ENCODE measurements at regions not wholly inside any gene's neighbourhood (a gene's known extent, or its start where the extent isn't known, plus 50 kb on each side); places are given as distances from the start of the nearest gene placed in this dataset.
"Not testable (repeated sequence)": the region's sequence is repeated elsewhere in the genome, so short reads cannot be mapped to it uniquely, and the experiment has no call there.

DNA sequence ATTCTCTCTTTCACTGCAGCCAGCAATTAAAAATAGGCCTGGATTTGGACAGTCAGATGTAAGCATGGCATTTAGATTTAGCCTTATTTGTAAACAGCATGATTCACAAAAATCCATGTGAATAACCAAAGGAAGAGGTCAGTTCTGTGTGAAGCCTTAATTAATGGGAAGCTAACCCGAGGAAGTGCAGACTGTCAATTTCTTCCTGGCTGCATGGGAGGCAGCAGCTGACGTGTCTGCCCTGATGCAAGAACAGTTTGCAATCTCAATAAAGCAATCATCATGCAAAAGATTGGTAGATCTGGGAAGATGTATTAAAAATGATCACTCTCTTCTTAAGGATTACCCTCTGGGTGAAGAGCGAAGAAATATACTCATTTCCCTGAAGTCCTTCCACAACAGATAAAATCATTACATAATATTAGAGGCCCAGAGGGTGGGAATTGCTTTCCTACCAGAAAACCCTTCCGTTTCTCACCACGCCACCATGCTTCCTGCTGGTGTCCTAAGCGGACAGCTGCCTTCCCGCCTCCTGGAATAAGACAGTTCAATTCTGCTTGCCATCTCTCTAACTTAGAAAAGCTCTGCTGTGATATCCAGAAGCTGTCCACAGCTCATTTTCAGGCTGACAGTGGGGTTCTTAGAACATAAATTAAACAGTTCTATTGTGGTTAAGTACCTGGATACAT lies 526.7 kb upstream of the NRP1 start:
- no peak for DNase-seq (ENCODE audit: low read depth)

DNA sequence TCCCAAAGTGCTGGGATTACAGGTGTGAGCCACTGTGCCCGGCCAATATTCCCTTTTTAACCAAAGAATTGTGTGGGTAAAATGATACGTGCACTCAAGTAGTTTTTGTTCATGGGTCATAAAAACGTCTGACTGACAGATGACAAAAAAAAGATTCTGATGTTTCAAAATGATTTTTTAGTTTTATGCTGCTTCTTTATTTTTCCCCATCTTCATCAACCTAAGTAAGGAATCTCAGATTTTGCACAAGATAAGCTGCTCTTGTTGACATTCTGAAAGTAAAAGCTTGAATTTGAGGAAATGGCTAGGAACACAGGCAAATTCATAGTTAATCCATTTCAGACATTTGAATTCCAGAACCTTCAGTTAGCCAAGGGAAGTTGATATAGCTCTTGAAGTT lies 526.1 kb upstream of the NRP1 start:
- no peak for DNase-seq (ENCODE audit: low read depth)

DNA sequence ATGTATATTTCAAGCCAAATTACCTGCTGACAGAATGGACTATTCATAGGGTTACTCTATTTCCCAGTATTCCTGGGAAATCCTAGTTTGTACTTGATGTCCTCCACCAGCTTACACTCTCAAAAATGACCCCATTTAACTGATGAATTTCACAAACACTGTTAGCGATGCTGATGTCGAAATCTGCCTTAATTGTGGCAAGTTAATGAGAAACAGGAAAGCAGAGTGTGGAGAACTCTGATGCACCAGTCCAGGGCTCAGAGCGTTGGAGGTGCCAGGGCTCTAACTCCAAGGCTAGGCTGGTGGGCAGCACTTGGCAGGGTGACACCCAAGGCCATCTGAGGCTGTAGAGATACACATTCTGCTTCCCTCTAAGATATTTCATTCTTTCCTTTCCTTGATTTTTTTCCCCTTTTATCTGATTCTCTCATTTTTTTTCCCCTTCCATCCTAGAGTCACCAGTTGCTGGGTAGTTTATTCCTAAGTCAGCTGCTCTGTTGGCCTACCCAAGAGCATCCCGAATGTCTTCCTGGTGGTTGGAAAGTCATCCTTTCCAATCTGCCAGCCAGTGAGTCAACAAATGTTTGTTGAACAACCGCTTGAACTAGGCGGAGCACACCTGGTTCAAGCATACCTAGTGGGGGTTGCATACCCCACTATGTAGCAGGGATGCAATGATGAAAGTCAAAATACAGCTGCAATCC lies 525.0 kb upstream of the NRP1 start:
- no peak for DNase-seq (ENCODE audit: low read depth)

DNA sequence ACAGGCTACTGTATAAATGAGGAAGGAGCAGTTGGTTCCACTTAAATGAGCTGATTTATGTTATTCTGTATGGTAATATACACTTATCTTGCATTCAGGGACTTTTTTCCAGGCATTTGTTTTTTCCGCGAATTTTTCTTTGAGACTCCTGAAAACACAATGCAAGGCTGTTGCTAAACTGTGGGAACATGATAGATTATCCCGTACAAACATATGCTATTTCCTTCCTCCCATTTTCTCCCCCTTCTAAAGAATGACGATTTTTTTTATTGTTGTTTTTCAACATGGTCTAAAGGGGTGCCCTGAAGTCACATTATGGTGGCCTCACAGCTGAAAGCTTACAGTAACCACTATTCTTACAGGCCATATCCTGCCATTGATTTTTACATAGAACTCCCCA lies 523.9 kb upstream of the NRP1 start:
- DNase-seq (ENCODE audit: low read depth), result no peak

DNA sequence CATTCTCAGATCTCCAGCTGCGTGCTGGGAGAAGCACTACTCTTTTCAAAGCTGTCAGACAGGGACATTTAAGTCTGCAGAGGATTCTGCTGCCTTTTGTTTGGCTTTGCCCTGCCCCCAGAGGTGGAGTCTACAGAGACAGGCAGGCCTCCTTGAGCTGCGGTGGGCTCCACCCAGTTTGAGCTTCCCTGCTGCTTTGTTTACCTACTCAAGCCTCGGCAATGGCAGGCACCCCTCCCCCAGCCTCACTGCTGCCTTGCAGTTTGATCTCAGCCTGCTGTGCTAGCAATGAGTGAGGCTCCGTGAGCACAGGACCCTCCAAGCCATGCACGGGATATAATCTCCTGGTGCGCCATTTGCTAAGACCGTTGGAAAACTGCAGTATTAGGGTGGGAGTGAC lies 518.8 kb upstream of the NRP1 start:
- DNase-seq (ENCODE audit: low read depth), result not testable (repeated sequence)

DNA sequence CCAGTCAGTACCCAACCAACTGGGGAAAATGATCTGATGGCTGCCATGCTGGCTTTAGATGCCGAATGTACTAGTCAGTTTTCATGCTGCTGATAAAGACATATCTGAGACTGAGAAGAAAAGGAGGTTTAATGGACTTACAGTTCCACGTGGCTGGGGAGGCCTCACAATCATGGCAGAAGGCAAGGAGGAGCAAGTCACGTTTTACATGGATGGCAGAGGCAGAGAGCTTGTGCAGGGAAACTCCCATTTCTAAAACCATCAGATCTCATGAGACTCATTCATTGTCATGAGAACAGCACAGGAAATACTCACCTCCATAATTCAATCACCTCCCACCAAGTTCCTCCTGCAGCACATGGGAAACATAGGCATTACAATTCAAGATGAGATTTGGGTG lies 508.9 kb upstream of the NRP1 start:
- DNase-seq (ENCODE audit: low read depth), result no peak

DNA sequence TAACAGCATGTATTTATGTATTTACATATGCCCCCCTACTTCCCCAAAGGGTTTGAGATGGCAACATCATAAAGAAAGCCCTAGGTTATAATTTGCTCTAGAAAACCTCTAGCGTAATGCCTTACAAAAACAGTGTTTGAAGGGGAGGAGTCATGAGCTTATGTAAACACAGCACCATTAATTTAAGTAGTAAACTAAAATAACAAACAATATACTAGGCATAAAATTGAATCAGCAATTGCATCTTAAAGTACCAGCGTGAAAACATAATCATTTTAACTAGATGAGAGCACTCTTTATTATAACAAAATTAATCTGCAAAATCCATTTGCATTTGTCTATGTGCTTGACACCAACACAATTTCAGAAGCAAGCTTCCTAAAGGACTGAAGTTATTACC lies 507.2 kb upstream of the NRP1 start:
- no peak for DNase-seq (ENCODE audit: low read depth)

DNA sequence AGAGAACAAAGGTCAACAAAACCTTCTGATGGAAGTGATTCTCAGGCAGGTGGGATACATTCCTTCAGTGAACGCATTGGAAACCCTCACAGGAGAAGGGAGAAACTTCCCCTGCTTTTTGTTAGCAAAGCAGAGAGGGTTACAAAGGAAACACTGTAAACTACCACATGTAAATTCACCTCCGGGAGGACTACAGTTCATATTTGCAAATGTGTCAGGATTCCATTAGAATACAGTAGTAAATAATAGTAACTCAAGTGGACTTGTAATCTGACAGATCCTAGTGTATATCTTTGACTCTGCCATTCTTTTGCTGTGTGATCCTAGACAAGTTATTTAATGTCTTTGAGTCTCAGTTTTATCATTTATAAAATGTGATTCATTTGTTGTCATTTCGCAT lies 504.3 kb upstream of the NRP1 start:
- no peak for DNase-seq (ENCODE audit: low read depth)

DNA sequence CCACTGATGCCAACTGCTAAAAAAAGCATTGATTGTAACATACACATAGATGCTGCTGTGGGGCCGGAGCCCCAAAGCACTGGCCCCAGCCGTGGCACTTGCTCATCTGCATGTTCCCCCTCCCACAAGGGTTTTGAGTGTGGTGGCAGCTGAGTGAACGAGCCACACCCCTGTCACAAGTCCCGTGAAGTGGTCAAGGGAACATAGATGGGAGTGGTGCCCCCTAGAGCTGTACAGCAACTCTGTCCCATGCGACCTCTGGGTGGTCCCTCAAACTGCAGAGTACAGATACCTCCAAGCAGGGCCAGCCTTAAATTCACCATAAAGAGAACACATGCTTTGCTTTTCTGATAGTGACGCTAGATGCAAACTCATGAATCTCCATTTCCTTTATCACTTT lies 503.3 kb upstream of the NRP1 start:
- no peak for DNase-seq (ENCODE audit: low read depth)

DNA sequence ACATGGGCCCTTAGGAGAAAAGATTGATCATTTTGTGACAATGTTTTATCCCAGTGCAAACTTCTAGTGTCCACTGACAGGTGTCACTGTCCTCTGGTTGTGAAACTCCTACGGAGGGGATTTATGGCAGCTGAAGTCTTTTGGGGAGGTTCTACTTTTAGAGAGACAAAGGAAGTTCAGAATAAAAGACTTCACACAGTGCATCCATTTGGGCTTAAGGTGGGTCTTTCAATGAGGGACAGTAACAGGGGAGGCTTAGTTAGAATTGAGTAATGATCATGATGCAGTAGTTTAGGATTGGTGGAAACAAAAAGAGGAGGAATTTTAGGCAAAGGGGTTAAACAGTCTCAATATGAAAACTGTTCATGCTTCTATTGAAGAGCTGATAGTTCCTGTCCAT lies 501.1 kb upstream of the NRP1 start:
- DNase-seq (ENCODE audit: low read depth), result no peak

DNA sequence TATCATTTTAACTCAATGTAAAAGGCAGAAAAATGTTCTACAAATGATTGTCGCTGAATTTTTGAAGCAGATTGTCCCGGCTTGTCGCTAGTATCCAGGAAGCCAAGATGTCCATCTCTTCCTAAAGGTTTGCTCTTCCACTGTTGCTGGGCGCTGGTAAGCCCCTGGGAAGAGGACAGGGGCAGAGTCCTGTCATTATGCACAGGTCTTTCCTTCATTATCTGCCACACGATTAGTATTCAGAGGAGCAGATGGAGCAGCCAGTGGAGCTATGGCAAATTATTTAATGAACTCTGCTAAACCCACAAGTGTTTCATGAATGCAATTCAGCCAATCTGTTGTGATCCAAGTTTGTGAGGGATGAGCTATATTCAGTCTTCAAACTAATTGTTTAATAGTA lies 499.1 kb upstream of the NRP1 start:
- no peak for DNase-seq (ENCODE audit: low read depth)

DNA sequence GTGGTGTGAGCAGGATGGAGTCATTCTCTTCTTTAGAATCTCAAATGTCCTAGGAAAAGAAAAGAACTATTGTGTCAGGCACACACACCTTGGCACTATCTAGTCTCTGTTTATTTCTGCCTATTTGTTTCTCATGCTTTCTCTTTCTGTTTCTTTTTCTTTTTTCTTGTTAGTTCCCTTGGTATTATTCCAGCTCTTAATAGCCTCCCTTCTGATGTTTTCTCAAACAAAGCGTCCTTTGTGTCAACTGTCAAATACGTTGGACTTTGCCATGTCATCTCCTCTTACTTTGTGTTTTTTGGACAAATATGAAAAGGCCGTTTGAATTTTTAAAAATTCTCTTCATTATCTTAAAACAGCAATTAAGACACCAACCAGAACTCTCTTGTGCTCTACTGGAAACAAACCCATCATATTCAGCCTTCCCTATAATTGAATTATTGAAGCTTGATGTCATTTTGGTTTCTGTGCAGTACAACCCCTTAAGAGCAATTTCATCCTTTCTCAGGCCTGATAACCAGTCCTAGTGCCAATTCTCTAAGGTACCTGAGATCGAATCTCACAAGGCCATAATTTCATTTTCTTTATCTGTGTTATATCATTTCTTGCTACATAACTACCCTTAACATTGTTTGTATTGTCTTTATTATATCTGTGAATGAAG lies 497.8 kb upstream of the NRP1 start:
- no peak for DNase-seq (ENCODE audit: low read depth)

DNA sequence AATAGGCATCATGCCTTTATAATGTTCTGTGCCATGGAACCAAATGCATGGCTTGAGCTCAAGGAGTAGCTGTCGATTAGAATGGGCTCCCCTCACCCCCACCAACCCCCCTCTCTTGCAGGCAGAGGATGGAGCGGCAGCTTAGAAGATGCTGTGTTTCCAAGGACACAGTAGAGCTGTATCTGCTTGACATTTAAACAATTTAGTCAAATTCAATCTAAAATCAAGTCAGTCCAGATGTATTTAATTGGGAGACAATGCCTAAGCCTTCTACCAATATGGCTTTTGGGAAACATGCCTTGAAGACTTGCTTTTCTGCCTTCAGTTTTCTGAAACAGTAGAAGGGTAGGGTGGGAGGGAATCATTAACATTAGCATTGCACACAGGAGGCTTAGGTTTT lies 497.1 kb upstream of the NRP1 start:
- no peak for DNase-seq (ENCODE audit: low read depth)

DNA sequence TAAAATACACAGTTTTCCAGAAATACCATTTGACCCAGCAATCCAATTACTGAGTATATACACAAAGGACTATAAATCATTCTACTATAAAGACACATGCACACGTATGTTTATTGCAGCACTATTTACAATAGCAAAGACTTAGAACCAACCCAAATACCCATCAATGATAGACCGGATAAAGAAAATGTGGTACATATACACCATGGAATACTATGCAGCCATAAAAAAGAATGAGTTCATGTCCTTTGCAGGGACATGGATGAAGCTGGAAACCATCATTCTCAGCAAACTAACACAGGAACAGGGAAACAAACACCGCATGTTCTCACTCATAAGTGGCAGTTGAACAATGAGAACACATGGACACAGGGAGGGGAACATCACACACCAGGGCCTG lies 495.4 kb upstream of the NRP1 start:
- not testable (repeated sequence) for DNase-seq (ENCODE audit: low read depth)

DNA sequence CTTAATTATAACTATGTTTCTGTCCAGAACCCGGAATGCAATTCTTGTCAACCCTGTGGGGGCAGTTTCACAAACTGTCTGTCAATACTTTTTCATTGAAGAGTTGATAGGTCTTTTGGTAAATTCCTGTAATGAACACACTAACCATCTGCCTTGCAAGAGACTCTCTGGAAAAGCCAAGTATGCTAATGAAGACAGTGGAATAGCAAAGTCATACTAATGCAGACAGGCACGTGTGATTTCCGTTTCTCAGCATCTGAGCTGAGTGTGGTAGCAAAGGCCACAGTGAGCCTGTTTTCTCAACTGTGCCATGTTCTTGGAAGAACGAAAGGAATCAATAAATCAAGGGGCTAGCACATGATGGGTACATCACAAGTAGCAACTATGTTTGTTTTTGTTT lies 494.1 kb upstream of the NRP1 start:
- DNase-seq (ENCODE audit: low read depth), result no peak

DNA sequence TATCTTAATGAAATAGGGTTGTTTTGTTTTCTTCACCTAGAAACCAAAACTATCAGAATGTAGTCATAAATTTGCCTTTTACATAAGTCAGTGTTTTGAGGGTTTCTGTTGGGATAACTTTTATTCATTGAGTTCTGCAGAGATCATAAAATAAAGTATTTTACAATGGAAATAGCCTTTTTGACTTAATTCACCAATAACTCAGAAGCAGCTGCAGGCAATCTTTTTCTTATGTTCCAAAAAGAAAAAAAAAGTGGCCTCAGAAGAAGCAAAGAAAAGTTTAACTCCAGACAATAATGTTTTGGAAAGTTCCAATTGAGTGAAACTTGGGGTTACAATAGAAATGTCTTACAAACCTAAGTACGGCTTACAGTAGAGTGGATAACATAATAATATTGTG lies 491.7 kb upstream of the NRP1 start:
- DNase-seq (ENCODE audit: low read depth), result no peak

DNA sequence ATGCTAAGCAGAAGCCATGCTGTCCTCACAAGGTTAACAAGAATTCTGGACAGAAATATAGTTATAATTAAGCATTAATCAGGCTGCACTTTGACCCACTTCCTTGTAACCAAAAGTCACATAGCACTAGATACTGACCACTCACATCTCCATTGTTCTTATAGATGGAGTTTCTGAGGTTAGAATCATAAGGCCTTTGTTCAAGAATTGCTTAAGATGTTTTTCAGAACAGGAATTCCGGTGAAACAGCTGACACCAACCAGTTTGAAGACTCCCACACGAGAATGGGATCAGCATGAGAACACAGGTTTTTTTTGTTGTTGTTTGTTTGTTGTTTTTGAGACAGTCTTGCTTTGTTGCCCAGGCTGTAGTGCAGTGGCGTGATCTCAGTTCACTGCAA lies 488.3 kb upstream of the NRP1 start:
- DNase-seq (ENCODE audit: low read depth), result no peak

DNA sequence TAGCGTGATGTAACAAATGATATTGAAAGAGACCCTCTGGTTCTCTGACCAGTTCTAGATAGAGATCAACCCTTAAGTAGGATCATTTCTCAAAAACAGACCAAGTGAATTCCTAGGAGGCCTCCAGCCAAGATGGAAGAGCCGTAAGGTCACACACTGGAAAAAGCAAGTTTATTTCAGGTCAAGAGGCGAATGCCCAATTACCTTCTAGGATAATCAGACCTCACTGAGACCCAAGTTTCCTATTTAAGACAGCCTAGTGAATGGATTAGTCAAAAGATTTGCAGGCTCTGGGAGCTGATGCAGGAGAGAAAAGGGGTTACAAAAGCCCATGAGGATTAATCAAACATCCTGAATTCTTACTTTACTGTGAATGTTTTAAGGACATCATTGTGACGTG lies 486.1 kb upstream of the NRP1 start:
- no peak for DNase-seq (ENCODE audit: low read depth)

DNA sequence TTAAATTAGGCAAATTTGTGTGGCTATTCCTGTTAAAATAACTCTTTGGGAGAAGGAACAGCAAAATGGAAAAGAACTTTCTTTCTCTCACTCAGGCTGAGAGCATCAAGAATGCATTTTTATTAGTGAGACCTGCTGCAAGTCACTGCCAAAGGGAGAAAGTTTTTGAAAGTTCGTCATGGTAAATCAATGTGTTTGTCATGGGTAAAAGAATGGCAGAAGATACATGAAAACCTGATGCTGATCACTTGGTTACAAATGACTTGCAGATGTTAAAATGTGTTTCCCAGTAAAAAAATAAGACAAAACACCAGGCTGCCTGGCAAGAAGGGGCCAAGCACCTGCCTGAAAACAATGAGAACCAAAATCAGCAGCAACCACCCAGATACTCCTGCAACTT lies 484.7 kb upstream of the NRP1 start:
- no peak for DNase-seq (ENCODE audit: low read depth)

DNA sequence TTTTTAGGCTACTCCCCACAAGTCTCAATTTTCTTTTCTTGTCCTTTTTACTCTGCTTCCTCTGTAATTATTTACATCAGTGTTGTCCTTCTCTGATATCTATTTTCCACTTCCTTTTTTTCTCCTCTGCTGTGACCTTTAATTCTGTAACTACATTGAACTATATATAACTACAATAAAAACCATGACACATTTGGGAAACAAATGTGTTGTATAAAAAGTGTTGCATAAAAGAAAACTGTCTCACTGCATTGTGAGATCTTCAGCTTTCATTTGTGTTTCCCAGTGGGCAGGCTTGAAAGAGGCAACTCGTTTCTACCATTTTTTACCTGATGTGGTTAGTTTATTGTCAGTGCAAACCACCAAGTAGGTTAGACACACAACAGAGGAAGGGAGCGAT lies 483.9 kb upstream of the NRP1 start:
- DNase-seq (ENCODE audit: low read depth), result no peak

DNA sequence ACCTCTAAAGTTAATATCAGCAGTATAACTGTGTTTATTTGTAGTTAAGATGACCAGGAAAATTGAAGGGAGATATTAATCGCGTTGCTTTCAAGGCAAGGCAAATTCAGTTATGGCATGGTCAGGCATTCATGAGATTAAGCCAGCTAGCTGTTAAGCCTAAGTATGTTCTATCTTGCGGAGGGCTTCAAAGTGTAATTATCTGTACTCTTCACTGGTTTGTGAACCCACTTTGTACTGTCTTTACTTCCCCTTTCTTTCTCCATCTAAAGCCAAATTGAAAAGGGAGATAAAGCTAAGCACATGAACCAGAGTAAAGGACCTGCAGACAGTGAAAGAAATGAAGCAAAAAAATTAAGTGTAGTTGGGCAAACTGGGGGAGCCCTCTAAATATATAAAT lies 483.1 kb upstream of the NRP1 start:
- no peak for DNase-seq (ENCODE audit: low read depth)

DNA sequence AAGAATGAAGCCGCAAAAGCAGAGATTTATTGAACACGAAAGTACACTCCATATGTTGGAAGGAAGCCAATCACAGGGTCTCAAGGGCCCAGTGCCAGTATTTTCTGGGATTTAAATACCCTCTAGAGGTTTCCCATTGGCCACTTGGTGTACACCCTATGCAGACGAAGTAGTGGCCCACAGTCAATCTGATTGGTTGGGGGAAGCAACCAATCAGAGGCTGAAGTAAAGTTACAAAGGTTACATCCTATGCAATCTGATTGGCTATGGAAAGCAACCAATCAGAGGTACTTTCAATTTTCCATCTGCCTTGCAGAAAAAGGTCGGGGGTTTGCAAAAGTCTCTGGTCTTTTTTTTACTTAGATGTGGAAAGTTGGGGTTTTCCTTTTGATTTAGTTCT lies 481.3 kb upstream of the NRP1 start:
- DNase-seq (ENCODE audit: low read depth), result no peak

DNA sequence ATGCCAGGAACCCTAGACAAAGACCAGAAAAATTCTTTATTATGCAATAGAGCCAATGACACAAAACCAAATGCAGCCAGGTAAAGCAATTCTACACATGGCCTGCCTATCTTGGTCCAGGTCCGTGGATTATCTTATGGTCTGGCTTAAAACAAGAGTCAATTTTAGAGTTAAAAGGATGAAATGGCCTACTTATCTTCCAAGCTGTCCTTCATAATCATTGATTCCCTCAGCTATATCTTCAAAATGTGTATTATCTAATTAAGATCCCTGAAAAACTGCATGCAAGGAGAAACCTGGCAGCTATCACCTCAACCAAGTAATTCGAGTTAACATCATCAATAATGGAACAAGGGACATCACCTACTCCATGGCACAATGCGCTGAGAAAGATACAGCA lies 479.4 kb upstream of the NRP1 start:
- DNase-seq (ENCODE audit: low read depth), result no peak

DNA sequence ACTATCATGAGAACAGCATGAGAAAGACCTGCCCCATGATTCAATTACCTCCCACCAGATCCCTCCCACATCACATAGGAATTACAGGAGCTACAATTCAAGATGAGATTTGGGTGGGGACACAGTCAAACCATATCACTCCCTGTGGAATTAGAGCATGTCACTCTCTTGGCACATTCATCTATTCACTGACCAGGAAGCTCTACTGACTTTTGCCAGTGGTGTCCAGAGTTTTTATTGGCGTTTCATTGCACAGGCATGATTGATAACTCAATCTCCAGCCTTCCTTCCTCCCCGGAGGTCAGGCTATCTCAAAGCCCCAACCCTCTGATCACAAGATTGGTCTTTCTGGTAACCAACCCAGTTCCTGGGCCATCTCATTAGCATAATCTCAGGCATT lies 478.9 kb upstream of the NRP1 start:
- no peak for DNase-seq (ENCODE audit: low read depth)

All from stromal cell of bone marrow (primary cell).